GM19043 (cell line): ENCODE measurements at regions not wholly inside any gene's neighbourhood (a gene's known extent, or its start where the extent isn't known, plus 50 kb on each side); places are given as distances from the start of the nearest gene placed in this dataset.

Experiments
- ATAC-seq: cut with Tn5 transposase; IDR thresholded peaks from one replicate; pipeline ENCODE4 v1.9.1; 2021; ENCODE audit warnings: low read depth; ENCODE audit not compliant: unreplicated experiment

- ATAC-seq, result no peak
Measured at GRCh38 chr4:116877069-116877468, 208.3 kb downstream of the TRAM1L1 start.

- no peak for ATAC-seq
Measured at GRCh38 chr4:116872941-116873340, 212.4 kb downstream of the TRAM1L1 start.

GRCh38 chr4:116872308-116872707 is 213.1 kb downstream of the TRAM1L1 start:
- no peak for ATAC-seq

GRCh38 chr4:116870686-116871085 is 214.7 kb downstream of the TRAM1L1 start:
- ATAC-seq, result no peak

GRCh38 chr4:116866106-116866505 is 219.3 kb downstream of the TRAM1L1 start:
- no peak for ATAC-seq

GRCh38 chr4:116862592-116862991 is 222.8 kb downstream of the TRAM1L1 start:
- ATAC-seq, result no peak

- ATAC-seq, result no peak
Measured at GRCh38 chr4:116860891-116861290, 224.5 kb downstream of the TRAM1L1 start.

GRCh38 chr4:116849620-116850019 is 235.8 kb downstream of the TRAM1L1 start:
- no peak for ATAC-seq

- no peak for ATAC-seq
Measured at GRCh38 chr4:116847616-116848015, 237.8 kb downstream of the TRAM1L1 start.

- no peak for ATAC-seq
Measured at GRCh38 chr4:116839826-116840225, 245.6 kb downstream of the TRAM1L1 start.

GRCh38 chr4:116838609-116839008 is 246.8 kb downstream of the TRAM1L1 start:
- ATAC-seq, result no peak

- no peak for ATAC-seq
Measured at GRCh38 chr4:116829187-116829586, 256.2 kb downstream of the TRAM1L1 start.

- no peak for ATAC-seq
Measured at GRCh38 chr4:116824172-116824571, 261.2 kb downstream of the TRAM1L1 start.

- no peak for ATAC-seq
Measured at GRCh38 chr4:116811730-116812129, 273.6 kb downstream of the TRAM1L1 start.

GRCh38 chr4:116796022-116796421 is 289.4 kb downstream of the TRAM1L1 start:
- ATAC-seq, result no peak

- no peak for ATAC-seq
Measured at GRCh38 chr4:116788723-116789122, 296.7 kb downstream of the TRAM1L1 start.

- ATAC-seq, result no peak
Measured at GRCh38 chr4:116755051-116755450, 330.3 kb downstream of the TRAM1L1 start.

GRCh38 chr4:116752027-116752426 is 333.3 kb downstream of the TRAM1L1 start:
- no peak for ATAC-seq

- no peak for ATAC-seq
Measured at GRCh38 chr4:116736756-116737155, 348.6 kb downstream of the TRAM1L1 start.

- no peak for ATAC-seq
Measured at GRCh38 chr4:116734178-116734577, 351.2 kb downstream of the TRAM1L1 start.

- no peak for ATAC-seq
Measured at GRCh38 chr4:116733370-116733769, 352.0 kb downstream of the TRAM1L1 start.

- ATAC-seq, result no peak
Measured at GRCh38 chr4:116726523-116726922, 358.9 kb downstream of the TRAM1L1 start.

- ATAC-seq, result peak; percentile 76
Measured at GRCh38 chr4:116724249-116724648, 361.1 kb downstream of the TRAM1L1 start.
